HepG2 (cell line): ENCODE measurements at regions not wholly inside any gene's neighbourhood (a gene's known extent, or its start where the extent isn't known, plus 50 kb on each side); places are given as distances from the start of the nearest gene placed in this dataset.

ENCODE experiments used
- ATAC-seq: fragments of 200-7000 bp; cut with Tn5 transposase; 3 replicates; pipeline ENCODE4 v1.9.1; 2020; ENCODE audit warnings: mild to moderate bottlenecking, moderate library complexity
- BruUV-seq: library from RNA; stranded (reverse); fragments of 400-500 nt; replicated peaks from 2 replicates; lab custom pipeline; 2021; lab: Mats Ljungman, UMichigan
- CTCF ChIA-PET: fragments of 300-600 bp; formaldehyde crosslinking; extraction: SDS; loops from one replicate; lab custom pipeline; 2021; ENCODE audit warnings: low total read pairs, inconsistent platforms, low intra/inter-chr PET ratio; lab: Yijun Ruan, JAX
- POLR2A ChIA-PET: fragments of 350-600 bp; sonication (Branson Sonifier 250); formaldehyde crosslinking; loops from one replicate; lab custom pipeline; 2020; ENCODE audit warnings: antibody characterized with exemption, inconsistent platforms; lab: Yijun Ruan, JAX
- DNase-seq: peaks from one replicate; pipeline ENCODE4 v3.0.0-alpha.2; 2015; ENCODE audit warnings: low spot score
- FAIRE-seq: peaks from 3 replicates; lab custom pipeline; 2011; peaks lifted over from hg19 to GRCh38; lab: Jason Lieb, UNC
- H2AFZ ChIP-seq: one replicate; pipeline ENCODE4 v1.6.1; 2011; ENCODE audit warnings: low read length, inconsistent platforms
- H3K27ac ChIP-seq: fragments of 300-600 bp; 3 replicates; pipeline ENCODE4 v1.8.0; 2011; ENCODE audit warnings: mixed run types, mild to moderate bottlenecking, mixed read lengths, low read length, inconsistent platforms; ENCODE audit not compliant: insufficient read depth; ENCODE audit errors: extremely low read length
- H3K27me3 ChIP-seq, 2 experiments: fragments of 200-600 bp in 1 of 2; 2 replicates in 1 of 2; 3 replicates in 1 of 2; pipeline versions ENCODE4 v1.6.0 to v1.8.0; 2011; ENCODE audit warnings: low read length in 2 of 2, mild to moderate bottlenecking in 2 of 2, moderate library complexity in 2 of 2, inconsistent platforms in 1 of 2; ENCODE audit not compliant: insufficient read depth in 2 of 2, control insufficient read depth in 1 of 2
- H3K36me3 ChIP-seq, 2 experiments: fragments of 200-600 bp in 1 of 2; replicated peaks in 1 of 2; 2 replicates in 1 of 2; 3 replicates in 1 of 2; pipeline versions ENCODE4 v1.5.1 to v1.8.0; 2011; ENCODE audit warnings: low read length in 2 of 2, inconsistent platforms in 1 of 2; ENCODE audit not compliant: insufficient read depth in 2 of 2, control insufficient read depth in 1 of 2
- H3K4me1 ChIP-seq: 2 replicates; pipeline ENCODE4 v1.5.1; 2012; ENCODE audit warnings: low read length, inconsistent platforms; ENCODE audit not compliant: insufficient read depth
- H3K4me2 ChIP-seq: 2 replicates; pipeline ENCODE4 v1.6.0; 2011; ENCODE audit warnings: low read depth, low read length, inconsistent platforms
- H3K4me3 ChIP-seq, 3 experiments: fragments of 200-600 bp in 1 of 3; sonication (generic), shearing (Covaris generic) in 1 of 3; replicated peaks in 1 of 3; 2 replicates each; pipeline ENCODE4 v1.5.1; 2011 to 2016; ENCODE audit warnings: low read length in 3 of 3, inconsistent platforms in 2 of 3, low read depth in 2 of 3, mild to moderate bottlenecking in 2 of 3, control low read depth in 1 of 3, mixed read lengths in 1 of 3; ENCODE audit not compliant: insufficient read depth in 1 of 3
- H3K79me2 ChIP-seq: one replicate; pipeline ENCODE4 v1.6.1; 2011; ENCODE audit warnings: low read length, inconsistent platforms; ENCODE audit not compliant: insufficient read depth
- H3K9ac ChIP-seq: 2 replicates; pipeline ENCODE4 v1.6.0; 2011; ENCODE audit warnings: mild to moderate bottlenecking, low read depth, low read length, inconsistent platforms; ENCODE audit not compliant: insufficient read depth
- H3K9me3 ChIP-seq: 2 replicates; pipeline ENCODE4 v1.5.1; 2012; ENCODE audit warnings: mild to moderate bottlenecking, low read length
- H4K20me1 ChIP-seq: 2 replicates; pipeline ENCODE4 v1.6.0; 2011; ENCODE audit warnings: inconsistent platforms, mild to moderate bottlenecking, low read length, moderate library complexity; ENCODE audit not compliant: insufficient read depth
- ESRRA ChIP-seq: sonication (generic); formaldehyde crosslinking; IDR thresholded peaks from 2 replicates; pipeline ENCODE4 v1.5.1; 2020; ENCODE audit warnings: mild to moderate bottlenecking, low read depth, missing genetic modification reagents
- MAFF ChIP-seq: IDR thresholded peaks from 2 replicates; pipeline ENCODE4 v1.6.1; 2011; ENCODE audit warnings: low read depth, low read length, improper control_type of control experiment
- MAFK ChIP-seq, 2 experiments: IDR thresholded peaks in 1 of 2; conservative IDR thresholded peaks in 1 of 2; 2 replicates each; pipeline ENCODE4 v1.6.1; 2011; ENCODE audit warnings: improper control_type of control experiment in 2 of 2, low read length in 2 of 2
- NONO ChIP-seq, 2 experiments: fragments of 450-650 bp in 1 of 2; sonication (generic) in 1 of 2; formaldehyde crosslinking in 1 of 2; IDR thresholded peaks in 1 of 2; conservative IDR thresholded peaks in 1 of 2; 2 replicates each; pipeline versions ENCODE4 v1.6.1 to v1.8.0; 2017 to 2022; ENCODE audit warnings: mild to moderate bottlenecking in 1 of 2, missing genetic modification reagents in 1 of 2, moderate library complexity in 1 of 2
- U2AF2 ChIP-seq: fragments of 200-400 bp; formaldehyde crosslinking; IDR thresholded peaks from 2 replicates; pipeline ENCODE4 v1.6.1; 2017; ENCODE audit warnings: low read depth, mild to moderate bottlenecking, low read length
- ZFP41 ChIP-seq: sonication (generic); formaldehyde crosslinking; IDR thresholded peaks from 2 replicates; pipeline ENCODE4 v1.4.0; 2020; ENCODE audit warnings: mild to moderate bottlenecking, missing genetic modification reagents, borderline replicate concordance
- WGBS: methylation state at CpG from one replicate; pipeline ENCODE4 v1.1.6; 2017; ENCODE audit warnings: low lambda C conversion rate; 5-methylcytosine and 5-hydroxymethylcytosine counted together
- in situ Hi-C: cut with HindIII; loops from 2 replicates; pipeline ENCODE4 v1.10.0; 2017; ENCODE audit warnings: low pct_unique_long_range_greater_than_20kb; ENCODE audit not compliant: extremely low pct_ligation_motif_present
- intact Hi-C: fragments of 100-400 bp; cut with micrococcal nuclease; formaldehyde crosslinking; loops from one replicate; pipeline ENCODE4 v1.10.0; 2022; ENCODE audit not compliant: unreplicated experiment
- TF ChIP-seq, protein P1 (sequence below): IDR thresholded peaks from 2 replicates; pipeline ENCODE4 v1.6.1; 2016; ENCODE audit warnings: missing genetic modification reagents, missing compliant biosample characterization
- TF ChIP-seq, protein P2 (sequence below): sonication (generic); formaldehyde crosslinking; IDR thresholded peaks from 2 replicates; pipeline ENCODE4 v1.8.1; 2023; ENCODE audit warnings: mild to moderate bottlenecking, moderate library complexity, missing genetic modification reagents

DNA sequence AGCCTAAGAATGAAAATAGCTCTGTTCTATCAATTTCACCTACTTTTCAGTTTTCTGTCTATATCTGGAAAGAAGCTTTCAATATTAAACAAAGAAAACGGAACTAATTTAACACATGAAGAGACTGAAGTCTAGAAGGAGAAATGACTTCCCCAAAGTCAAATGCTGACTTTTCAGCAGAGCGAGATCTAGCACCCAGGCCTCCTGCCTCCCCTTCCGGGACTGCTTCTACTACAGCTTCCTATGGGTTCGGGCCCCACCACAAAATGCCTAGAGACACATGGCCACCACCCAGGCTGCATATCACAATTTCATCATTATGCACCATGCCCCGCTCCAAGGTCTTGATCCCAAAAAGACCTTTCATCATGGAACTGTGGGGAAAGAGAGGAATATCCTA lies 104.5 kb downstream of the SST start:
- H3K4me1 ChIP-seq, result peaks cover 8% of the 10 kb centered on the region
- 55% methylated on average over 5 of the region's 5 CpGs for WGBS
- no peaks in the 10 kb centered on the region for H3K9me3 ChIP-seq
- no TSS peak for BruUV-seq
- no peak overlapping the region for H3K27ac ChIP-seq
- no peaks in the 10 kb centered on the region for H3K79me2 ChIP-seq
- in situ Hi-C loops, result no loop called here
- H3K9ac ChIP-seq, result no peak overlapping the region
- H4K20me1 ChIP-seq, result no peaks in the 10 kb centered on the region
- no peak overlapping the region for H3K4me2 ChIP-seq
- H2AFZ ChIP-seq, result no peak overlapping the region
- H3K4me3 ChIP-seq, result no peak overlapping the region
- H3K36me3 ChIP-seq, result no peaks in the 10 kb centered on the region
- ATAC-seq (no peak), DNase-seq (no peak), FAIRE-seq (no peak)
- H3K27me3 ChIP-seq, result no peaks in the 10 kb centered on the region
- intact Hi-C loops, result no loop called here
- TF ChIP-seq, protein P1, sequence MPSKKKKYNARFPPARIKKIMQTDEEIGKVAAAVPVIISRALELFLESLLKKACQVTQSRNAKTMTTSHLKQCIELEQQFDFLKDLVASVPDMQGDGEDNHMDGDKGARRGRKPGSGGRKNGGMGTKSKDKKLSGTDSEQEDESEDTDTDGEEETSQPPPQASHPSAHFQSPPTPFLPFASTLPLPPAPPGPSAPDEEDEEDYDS (CRISPR knock-in tag), result no peak
- no peak for TF ChIP-seq ESRRA (CRISPR knock-in tag)
- TF ChIP-seq, protein P2, sequence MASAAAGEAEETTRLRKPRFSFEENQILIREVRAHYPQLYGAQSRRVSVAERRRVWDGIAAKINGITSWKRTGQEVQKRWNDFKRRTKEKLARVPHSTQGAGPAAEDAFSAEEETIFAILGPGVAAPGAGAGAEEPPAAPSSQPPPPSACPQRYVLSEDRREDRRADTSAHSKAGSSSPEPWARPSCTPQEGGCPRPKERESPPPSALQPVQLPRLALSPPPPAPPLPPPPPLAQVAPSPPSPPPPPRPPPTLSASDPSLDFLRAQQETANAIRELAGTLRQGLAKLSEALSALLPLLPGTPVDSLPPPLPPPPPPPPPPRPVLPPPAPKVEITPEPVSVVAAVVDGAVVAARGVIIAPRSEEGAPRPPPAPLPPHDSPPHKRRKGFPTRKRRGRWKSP, result no peak
- ChIA-PET CTCF (no interaction called here), POLR2A (no interaction called here)

DNA sequence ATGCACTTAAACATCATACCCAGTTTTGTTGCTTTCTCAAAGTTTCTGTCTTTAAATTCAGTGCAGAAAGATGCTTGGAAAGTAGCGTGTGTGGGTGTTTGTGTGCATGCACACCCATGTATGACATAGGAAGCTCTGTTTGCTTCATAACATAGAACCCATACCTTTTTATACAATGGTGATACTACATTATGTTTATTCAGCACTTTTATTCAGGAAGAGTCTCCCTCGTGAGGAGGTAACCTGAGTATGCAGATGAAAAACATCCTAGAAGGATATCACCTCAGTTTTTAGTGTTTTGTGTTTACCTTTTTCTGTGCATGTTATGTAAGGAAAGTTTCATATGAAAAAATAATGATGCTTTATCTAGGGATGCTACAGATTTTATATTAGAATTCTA lies 111.2 kb downstream of the SST start:
- CTCF ChIA-PET, result no interaction called here
- TF ChIP-seq ZFP41 (CRISPR knock-in tag) (no peak), NONO (IDR thresholded peaks at IDR 0.05) (no peak), NONO (CRISPR knock-in tag; conservative IDR thresholded peaks at IDR 0.05) (no peak), U2AF2 (no peak), MAFF (peak; percentile 75), MAFK (conservative IDR thresholded peaks at IDR 0.05 in 1 of 2, IDR thresholded peaks at IDR 0.05 in 1 of 2; ENCODE audit: low read length in 2 of 2) (peak; percentile 75 to 87)
- TF ChIP-seq, all 625 proteins: peak for 2
- FAIRE-seq, result no peak

More for the DNA sequence above, 111.2 kb downstream of the SST start:
- Histone ChIP-seq H3K79me2 (no peaks in the 10 kb centered on the region), H3K27me3 (no peaks in the 10 kb centered on the region), H3K4me2 (no peak overlapping the region), H3K9me3 (no peaks in the 10 kb centered on the region), H3K27ac (no peak overlapping the region), H3K36me3 (no peaks in the 10 kb centered on the region), H2AFZ (no peak overlapping the region), H4K20me1 (no peaks in the 10 kb centered on the region), H3K4me3 (no peak overlapping the region), H3K9ac (no peak overlapping the region), H3K4me1 (no peaks in the 10 kb centered on the region)
- POLR2A ChIA-PET, result no interaction called here
- intact Hi-C loops (no loop called here), in situ Hi-C loops (no loop called here)
- 2% methylated on average over 2 of the region's 2 CpGs for WGBS
- BruUV-seq, result no TSS peak
- DNase-seq (no peak), ATAC-seq (no peak)
